ENCODE measurements at regions not wholly inside any gene's neighbourhood (a gene's known extent, or its start where the extent isn't known, plus 50 kb on each side); places are given as distances from the start of the nearest gene placed in this dataset.

GRCh38 chr4:108272561-108272960 is 103.8 kb upstream of the LEF1 start:
- intact Hi-C loops (cut with DNase I) = no loop called here
- Histone ChIP-seq H3K36me3 (no peaks in the 10 kb centered on the region), H3K4me1 (no peaks in the 10 kb centered on the region), H3K4me3 (no peak overlapping the region), H3K9me3 (no peaks in the 10 kb centered on the region), H3K27ac (no peak overlapping the region), H3K27me3 (no peaks in the 10 kb centered on the region), H3K9ac (ENCODE audit: low read depth in 2 of 2, low read length in 2 of 2) (no peak overlapping the region)
- no peak for DNase-seq
- TF ChIP-seq CTCF (IDR thresholded peaks at IDR 0.05) = no peak

- no peaks in the 10 kb centered on the region for H3K36me3 ChIP-seq
- DNase-seq = no peak
- no peaks in the 10 kb centered on the region for H3K4me1 ChIP-seq
- no peak overlapping the region for H3K4me3 ChIP-seq
- H3K9ac ChIP-seq (ENCODE audit: low read depth in 2 of 2, low read length in 2 of 2) = no peak overlapping the region
- TF ChIP-seq CTCF (IDR thresholded peaks at IDR 0.05) = no peak
- no peak overlapping the region for H3K27ac ChIP-seq
- intact Hi-C loops (cut with DNase I) = no loop called here
- H3K27me3 ChIP-seq = no peaks in the 10 kb centered on the region
- H3K9me3 ChIP-seq = no peaks in the 10 kb centered on the region
Measured at GRCh38 chr4:108272046-108272445, 103.3 kb upstream of the LEF1 start.

- no peak for DNase-seq
- no peak overlapping the region for H3K9ac ChIP-seq (ENCODE audit: low read depth in 2 of 2, low read length in 2 of 2)
- intact Hi-C loops (cut with DNase I) = no loop called here
- no peaks in the 10 kb centered on the region for H3K9me3 ChIP-seq
- H3K36me3 ChIP-seq = no peaks in the 10 kb centered on the region
- no peaks in the 10 kb centered on the region for H3K27me3 ChIP-seq
- H3K27ac ChIP-seq = no peak overlapping the region
- H3K4me3 ChIP-seq = no peak overlapping the region
- TF ChIP-seq CTCF (IDR thresholded peaks at IDR 0.05) = no peak
- H3K4me1 ChIP-seq = no peaks in the 10 kb centered on the region
Measured at GRCh38 chr4:108270466-108271450, 102.0 kb upstream of the LEF1 start.

- no peak for TF ChIP-seq CTCF (IDR thresholded peaks at IDR 0.05)
- H3K27ac ChIP-seq = no peak overlapping the region
- H3K27me3 ChIP-seq = no peaks in the 10 kb centered on the region
- H3K4me1 ChIP-seq = no peaks in the 10 kb centered on the region
- H3K36me3 ChIP-seq = no peaks in the 10 kb centered on the region
- no peaks in the 10 kb centered on the region for H3K9me3 ChIP-seq
- no peak for DNase-seq
- H3K4me3 ChIP-seq = no peak overlapping the region
- intact Hi-C loops (cut with DNase I) = no loop called here
- H3K9ac ChIP-seq (ENCODE audit: low read depth in 2 of 2, low read length in 2 of 2) = no peak overlapping the region
Measured at GRCh38 chr4:108264693-108265092, 96.0 kb upstream of the LEF1 start.

- no peaks in the 10 kb centered on the region for H3K36me3 ChIP-seq
- no peak for TF ChIP-seq CTCF (IDR thresholded peaks at IDR 0.05)
- no peak for DNase-seq
- no peaks in the 10 kb centered on the region for H3K27me3 ChIP-seq
- intact Hi-C loops (cut with DNase I) = no loop called here
- H3K27ac ChIP-seq = no peak overlapping the region
- H3K4me3 ChIP-seq = no peak overlapping the region
- no peaks in the 10 kb centered on the region for H3K4me1 ChIP-seq
- no peaks in the 10 kb centered on the region for H3K9me3 ChIP-seq
- no peak overlapping the region for H3K9ac ChIP-seq (ENCODE audit: low read depth in 2 of 2, low read length in 2 of 2)
Measured at GRCh38 chr4:108263057-108263456, 94.3 kb upstream of the LEF1 start.

Measured in colonic mucosa (tissue), 4 donors.